DND-41 (cell line): ENCODE measurements at regions not wholly inside any gene's neighbourhood (a gene's known extent, or its start where the extent isn't known, plus 50 kb on each side); places are given as distances from the start of the nearest gene placed in this dataset.

Experiments
- ATAC-seq: fragments of 200-7000 bp; cut with Tn5 transposase; 3 replicates; pipeline ENCODE4 v1.9.1; 2021; ENCODE audit warnings: low read depth; ENCODE audit not compliant: insufficient read depth
- DNase-seq: peaks from one replicate; pipeline ENCODE4 v3.0.0-alpha.2; 2020
- H2AFZ ChIP-seq: 2 replicates; pipeline ENCODE4 v1.6.0; 2012; ENCODE audit warnings: low read depth, low read length
- H3K27ac ChIP-seq: 2 replicates; pipeline ENCODE4 v1.5.1; 2012; ENCODE audit warnings: low read length, inconsistent platforms
- H3K27me3 ChIP-seq: fragments of 200-600 bp; sonication (generic); 2 replicates; pipeline ENCODE4 v1.6.0; 2012; ENCODE audit warnings: low read length, mild to moderate bottlenecking, inconsistent platforms; ENCODE audit not compliant: insufficient read depth, poor library complexity
- H3K36me3 ChIP-seq: 2 replicates; pipeline ENCODE4 v1.5.1; 2012; ENCODE audit warnings: low read length, inconsistent platforms; ENCODE audit not compliant: insufficient read depth
- H3K4me1 ChIP-seq: 2 replicates; pipeline ENCODE4 v1.5.1; 2012; ENCODE audit warnings: mild to moderate bottlenecking, low read length; ENCODE audit not compliant: insufficient read depth
- H3K4me2 ChIP-seq: 2 replicates; pipeline ENCODE4 v1.6.0; 2012; ENCODE audit warnings: mild to moderate bottlenecking, moderate library complexity, low read length, inconsistent platforms; ENCODE audit not compliant: insufficient read depth
- H3K4me3 ChIP-seq, 2 experiments: fragments of 200-600 bp in 1 of 2; shearing (Covaris generic) in 1 of 2; 2 replicates each; pipeline ENCODE4 v1.5.1; 2012 to 2016; ENCODE audit warnings: inconsistent platforms in 2 of 2, low read length in 2 of 2, mild to moderate bottlenecking in 2 of 2, low read depth in 1 of 2, moderate library complexity in 1 of 2
- H3K79me2 ChIP-seq: 2 replicates; pipeline ENCODE4 v1.6.0; 2012; ENCODE audit warnings: low read length, inconsistent platforms; ENCODE audit not compliant: insufficient read depth
- H3K9ac ChIP-seq: 2 replicates; pipeline ENCODE4 v1.6.0; 2012; ENCODE audit warnings: low read depth, mild to moderate bottlenecking, inconsistent platforms, low read length, moderate library complexity
- H3K9me3 ChIP-seq: 2 replicates; pipeline ENCODE4 v1.5.1; 2012; ENCODE audit warnings: low read length, moderate library complexity, mild to moderate bottlenecking, inconsistent platforms; ENCODE audit not compliant: insufficient read depth, severe bottlenecking
- H4K20me1 ChIP-seq: 2 replicates; pipeline ENCODE4 v1.6.0; 2012; ENCODE audit warnings: low read length; ENCODE audit not compliant: insufficient read depth
- EZH2 ChIP-seq: IDR thresholded peaks from 3 replicates; pipeline ENCODE4 v1.6.1; 2012; ENCODE audit warnings: borderline replicate concordance, low read depth, mild to moderate bottlenecking, moderate library complexity, low read length, inconsistent platforms; ENCODE audit not compliant: severe bottlenecking
- TF ChIP-seq, protein P1 (sequence below): IDR thresholded peaks from 2 replicates; pipeline ENCODE4 v1.5.1; 2012; ENCODE audit warnings: borderline replicate concordance, low read length, moderate library complexity, mild to moderate bottlenecking; ENCODE audit not compliant: poor library complexity, severe bottlenecking; ENCODE audit errors: extremely low read depth

DNA sequence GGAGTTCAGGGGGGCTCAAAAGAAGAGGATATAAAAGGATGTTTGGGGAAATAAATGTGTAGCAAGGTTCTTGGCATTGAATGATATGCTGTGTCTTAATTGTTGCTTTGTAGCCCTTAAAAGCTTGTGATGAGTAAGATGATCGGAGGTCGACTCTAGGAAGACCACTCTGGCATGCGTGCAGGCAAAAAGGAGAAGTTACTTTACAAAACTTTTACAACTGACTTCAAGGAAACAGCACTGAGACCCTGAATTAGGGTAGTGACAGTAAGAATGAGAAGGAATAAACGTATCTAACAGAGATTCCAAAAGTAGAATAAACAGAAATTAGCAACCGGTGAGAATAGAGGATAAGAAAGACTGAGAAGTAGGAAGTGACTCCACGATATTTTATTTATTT, 228.7 kb upstream of the TANK start:
- Histone ChIP-seq H3K4me1 (no peaks in the 10 kb centered on the region), H3K27me3 (no peaks in the 10 kb centered on the region), H3K79me2 (no peaks in the 10 kb centered on the region), H3K9me3 (no peaks in the 10 kb centered on the region), H3K4me2 (no peak overlapping the region), H4K20me1 (no peaks in the 10 kb centered on the region), H3K9ac (no peak overlapping the region), H3K36me3 (no peaks in the 10 kb centered on the region), H3K27ac (no peak overlapping the region), H2AFZ (no peak overlapping the region), H3K4me3 (no peak overlapping the region)
- TF ChIP-seq, protein P1, sequence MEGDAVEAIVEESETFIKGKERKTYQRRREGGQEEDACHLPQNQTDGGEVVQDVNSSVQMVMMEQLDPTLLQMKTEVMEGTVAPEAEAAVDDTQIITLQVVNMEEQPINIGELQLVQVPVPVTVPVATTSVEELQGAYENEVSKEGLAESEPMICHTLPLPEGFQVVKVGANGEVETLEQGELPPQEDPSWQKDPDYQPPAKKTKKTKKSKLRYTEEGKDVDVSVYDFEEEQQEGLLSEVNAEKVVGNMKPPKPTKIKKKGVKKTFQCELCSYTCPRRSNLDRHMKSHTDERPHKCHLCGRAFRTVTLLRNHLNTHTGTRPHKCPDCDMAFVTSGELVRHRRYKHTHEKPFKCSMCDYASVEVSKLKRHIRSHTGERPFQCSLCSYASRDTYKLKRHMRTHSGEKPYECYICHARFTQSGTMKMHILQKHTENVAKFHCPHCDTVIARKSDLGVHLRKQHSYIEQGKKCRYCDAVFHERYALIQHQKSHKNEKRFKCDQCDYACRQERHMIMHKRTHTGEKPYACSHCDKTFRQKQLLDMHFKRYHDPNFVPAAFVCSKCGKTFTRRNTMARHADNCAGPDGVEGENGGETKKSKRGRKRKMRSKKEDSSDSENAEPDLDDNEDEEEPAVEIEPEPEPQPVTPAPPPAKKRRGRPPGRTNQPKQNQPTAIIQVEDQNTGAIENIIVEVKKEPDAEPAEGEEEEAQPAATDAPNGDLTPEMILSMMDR: no peak
- no peak for TF ChIP-seq EZH2
- no peak for ATAC-seq
- DNase-seq: no peak

DNA sequence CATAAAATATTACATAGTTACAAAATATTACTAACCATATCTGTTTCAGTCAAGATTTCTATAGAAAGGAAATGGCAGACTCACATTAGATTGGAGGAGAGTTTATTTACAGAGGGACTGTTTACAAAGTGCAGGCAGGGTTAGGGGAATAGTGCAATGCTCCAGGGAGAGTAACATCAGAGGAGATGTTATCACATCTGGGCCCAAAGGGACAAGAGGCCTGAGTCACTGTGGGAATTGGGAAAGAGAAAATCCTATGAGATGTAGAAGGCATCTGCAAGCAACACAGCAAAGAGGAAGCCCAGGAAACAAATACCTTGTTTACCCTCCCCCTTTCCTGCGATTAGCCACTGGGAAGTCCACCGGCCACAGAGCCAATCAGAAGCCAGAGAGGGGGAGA, 227.3 kb upstream of the TANK start:
- H3K9me3 ChIP-seq: no peaks in the 10 kb centered on the region
- TF ChIP-seq EZH2: no peak
- H4K20me1 ChIP-seq: no peaks in the 10 kb centered on the region
- H3K27ac ChIP-seq: no peak overlapping the region
- no peak overlapping the region for H3K4me2 ChIP-seq
- no peak overlapping the region for H3K9ac ChIP-seq
- DNase-seq (no peak), ATAC-seq (no peak)
- no peaks in the 10 kb centered on the region for H3K4me1 ChIP-seq
- H3K27me3 ChIP-seq: no peaks in the 10 kb centered on the region
- H3K36me3 ChIP-seq: no peaks in the 10 kb centered on the region
- H3K79me2 ChIP-seq: no peaks in the 10 kb centered on the region
- no peak overlapping the region for H3K4me3 ChIP-seq
- H2AFZ ChIP-seq: no peak overlapping the region

DNA sequence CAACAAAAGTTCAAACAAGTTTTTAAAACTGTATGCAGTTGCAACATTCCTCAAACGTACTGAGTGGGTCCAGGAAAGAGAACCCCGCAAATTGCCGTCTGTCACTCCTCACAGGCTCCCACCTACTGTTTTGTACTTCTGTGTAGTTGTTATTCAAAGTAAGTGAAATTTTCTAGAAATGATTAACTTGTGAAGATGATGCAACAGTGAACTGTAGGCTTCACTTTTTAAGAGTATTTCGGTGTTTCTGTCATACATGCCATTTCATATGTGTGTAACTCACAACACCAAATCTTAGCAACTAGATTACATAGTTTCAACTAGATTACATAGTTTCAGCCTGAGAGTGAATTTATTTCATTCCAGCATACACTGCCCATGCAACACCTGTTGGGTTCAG, 226.0 kb upstream of the TANK start:
- no peak overlapping the region for H3K4me2 ChIP-seq
- H3K9me3 ChIP-seq: no peaks in the 10 kb centered on the region
- no peak overlapping the region for H3K9ac ChIP-seq
- DNase-seq (no peak), ATAC-seq (no peak)
- no peak for TF ChIP-seq EZH2
- TF ChIP-seq, protein P1: no peak
- no peaks in the 10 kb centered on the region for H3K36me3 ChIP-seq
- no peak overlapping the region for H3K4me3 ChIP-seq
- no peaks in the 10 kb centered on the region for H3K79me2 ChIP-seq
- no peaks in the 10 kb centered on the region for H3K4me1 ChIP-seq
- H2AFZ ChIP-seq: no peak overlapping the region
- H3K27ac ChIP-seq: no peak overlapping the region
- no peaks in the 10 kb centered on the region for H3K27me3 ChIP-seq
- H4K20me1 ChIP-seq: no peaks in the 10 kb centered on the region

DNA sequence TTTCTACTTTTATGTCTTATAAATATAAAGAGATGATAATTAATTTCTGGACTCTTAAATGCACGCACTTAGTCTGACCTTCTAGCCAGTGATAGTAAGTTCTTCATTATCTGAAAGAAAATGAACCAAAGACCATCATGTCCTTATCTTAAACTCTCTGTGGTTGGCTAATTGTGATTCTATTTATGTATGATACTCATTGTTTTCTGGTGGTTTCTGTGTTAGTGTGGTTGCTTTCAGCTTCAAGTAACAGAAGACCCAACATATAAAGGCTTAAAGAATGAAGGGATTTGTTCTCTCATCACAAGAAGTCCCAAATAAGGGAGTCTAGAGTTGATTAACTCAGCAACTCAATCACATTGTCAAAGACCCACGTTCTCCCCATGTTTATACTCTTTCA, 225.2 kb upstream of the TANK start:
- no peak overlapping the region for H2AFZ ChIP-seq
- H3K4me1 ChIP-seq: no peaks in the 10 kb centered on the region
- H3K27ac ChIP-seq: no peak overlapping the region
- H3K9me3 ChIP-seq: no peaks in the 10 kb centered on the region
- no peak overlapping the region for H3K9ac ChIP-seq
- DNase-seq (no peak), ATAC-seq (no peak)
- TF ChIP-seq EZH2: no peak
- TF ChIP-seq, protein P1: no peak
- no peaks in the 10 kb centered on the region for H3K36me3 ChIP-seq
- H4K20me1 ChIP-seq: no peaks in the 10 kb centered on the region
- H3K4me3 ChIP-seq: no peak overlapping the region
- no peaks in the 10 kb centered on the region for H3K79me2 ChIP-seq
- no peak overlapping the region for H3K4me2 ChIP-seq
- H3K27me3 ChIP-seq: no peaks in the 10 kb centered on the region
